ENCODE measurements at regions not wholly inside any gene's neighbourhood (a gene's known extent, or its start where the extent isn't known, plus 50 kb on each side); places are given as distances from the start of the nearest gene placed in this dataset.
A peak's percentile ranks its signal among the peaks of the same experiment; 100 is the strongest.
"Not testable (repeated sequence)": the region's sequence is repeated elsewhere in the genome, so short reads cannot be mapped to it uniquely, and the experiment has no call there.

DNA sequence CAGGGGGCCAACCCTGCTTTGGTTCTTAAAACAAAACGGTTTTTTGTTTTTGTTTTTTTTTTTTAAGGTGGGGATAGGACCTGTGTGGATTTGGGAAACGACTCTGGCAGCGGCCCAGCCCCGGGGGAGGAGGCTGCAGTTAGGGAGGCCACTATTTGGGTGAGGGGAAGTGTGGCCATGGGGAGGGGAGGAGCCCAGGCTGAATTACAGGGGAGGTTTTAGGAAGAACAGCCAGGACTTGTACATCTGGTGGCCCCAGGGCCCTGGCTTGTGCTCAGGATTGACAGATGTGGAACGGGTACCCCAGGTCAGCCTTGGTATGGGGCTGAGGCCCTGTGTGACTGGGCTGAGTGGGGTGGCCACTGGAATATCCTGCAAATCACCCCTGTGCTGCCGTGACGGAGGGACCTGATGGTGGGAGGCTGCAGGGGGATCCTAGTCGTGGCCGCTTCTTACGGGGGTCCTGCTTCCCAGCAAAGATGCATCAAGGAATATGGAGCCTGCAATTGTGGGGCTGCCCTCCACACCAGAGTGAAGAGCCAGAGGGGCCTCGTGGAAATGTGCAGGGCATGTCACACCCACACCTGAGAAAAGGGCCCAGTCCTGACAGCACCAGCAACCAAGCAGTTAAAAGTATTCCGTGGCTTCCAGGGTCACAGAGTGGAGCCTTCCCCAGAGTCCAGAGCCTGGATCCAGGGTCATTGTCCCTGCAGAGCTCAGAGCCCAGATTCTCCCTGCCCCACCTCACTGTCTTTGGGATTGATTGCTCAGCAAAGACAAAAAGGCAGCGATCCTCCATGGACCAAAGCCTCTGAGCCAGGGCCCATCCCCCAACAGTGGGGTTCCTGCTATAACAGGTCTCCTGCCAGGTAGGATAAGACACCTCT lies 55.2 kb upstream of the WNT7B start:
- no peak overlapping the region for H4K91ac ChIP-seq (ENCODE audit: low read length)
- H3K4ac ChIP-seq (ENCODE audit: low read depth in 1 of 2, low read length in 2 of 2): no peak overlapping the region
- no peak overlapping the region for H2BK120ac ChIP-seq (ENCODE audit: low read depth, low read length)
- no peak overlapping the region for H3K4me2 ChIP-seq (ENCODE audit: low read length, poor library complexity, severe bottlenecking)
- no peaks in the 10 kb centered on the region for H3K27me3 ChIP-seq (ENCODE audit: control insufficient read depth in 1 of 2, insufficient read depth in 1 of 2, low read length in 2 of 2)
- no peak overlapping the region for H3K18ac ChIP-seq (ENCODE audit: low read depth in 1 of 2, low read length in 2 of 2)
- peaks cover 19% of the 10 kb centered on the region for H3K4me1 ChIP-seq (ENCODE audit: control insufficient read depth, insufficient read depth, low read depth, low read length)
- H3K4me3 ChIP-seq (ENCODE audit: insufficient read depth in 1 of 2, low read depth in 1 of 2, low read length in 2 of 2): no peak overlapping the region
- 76% methylated on average over 13 of the region's 13 CpGs for WGBS
- H2AK5ac ChIP-seq (ENCODE audit: low read length, severe bottlenecking): no peak overlapping the region
- H3K9me3 ChIP-seq (ENCODE audit: control insufficient read depth, low read length): no peaks in the 10 kb centered on the region
- H2BK5ac ChIP-seq (ENCODE audit: low read depth, low read length, poor library complexity, severe bottlenecking): no peak overlapping the region
- DNase-seq: no peak
- no peak overlapping the region for H3K23ac ChIP-seq (ENCODE audit: low read length in 2 of 2)
- H3K27ac ChIP-seq (ENCODE audit: low read length, poor library complexity, severe bottlenecking): no peak overlapping the region
- peak overlapping the region; percentile 62 for H3K9ac ChIP-seq (ENCODE audit: low read length)
- H3K36me3 ChIP-seq (ENCODE audit: control insufficient read depth in 1 of 2, insufficient read depth in 2 of 2, low read depth in 1 of 2, low read length in 2 of 2): no peaks in the 10 kb centered on the region
- H2AFZ ChIP-seq (ENCODE audit: low read depth, low read length): no peak overlapping the region
- peaks cover 8% of the 10 kb centered on the region for H3K79me1 ChIP-seq (replicated peaks; ENCODE audit: low read length, poor library complexity, severe bottlenecking)
- no peak overlapping the region for H2BK15ac ChIP-seq (ENCODE audit: low read depth, poor library complexity, severe bottlenecking)
- H2BK12ac ChIP-seq (ENCODE audit: low read length in 2 of 2): peak overlapping the region in 1 of 2 experiments; percentile 45
- H3K14ac ChIP-seq (ENCODE audit: low read length in 2 of 2): no peak overlapping the region
- no peak overlapping the region for H4K8ac ChIP-seq (ENCODE audit: low read length)

- Histone ChIP-seq H2BK5ac (ENCODE audit: low read depth, low read length, poor library complexity, severe bottlenecking) (no peak overlapping the region), H2BK12ac (ENCODE audit: low read length in 2 of 2) (no peak overlapping the region), H3K27me3 (ENCODE audit: control insufficient read depth in 1 of 2, insufficient read depth in 1 of 2, low read length in 2 of 2) (no peaks in the 10 kb centered on the region), H3K27ac (ENCODE audit: low read length, poor library complexity, severe bottlenecking) (no peak overlapping the region), H3K9ac (ENCODE audit: low read length) (peak overlapping the region; percentile 62), H3K23ac (ENCODE audit: low read length in 2 of 2) (no peak overlapping the region), H2BK120ac (ENCODE audit: low read depth, low read length) (no peak overlapping the region), H2AFZ (ENCODE audit: low read depth, low read length) (no peak overlapping the region), H3K18ac (ENCODE audit: low read depth in 1 of 2, low read length in 2 of 2) (no peak overlapping the region), H4K8ac (ENCODE audit: low read length) (no peak overlapping the region), H2AK5ac (ENCODE audit: low read length, severe bottlenecking) (no peak overlapping the region), H3K4me1 (ENCODE audit: control insufficient read depth, insufficient read depth, low read depth, low read length) (peaks cover 14% of the 10 kb centered on the region), H3K4ac (ENCODE audit: low read depth in 1 of 2, low read length in 2 of 2) (no peak overlapping the region), H3K9me3 (ENCODE audit: control insufficient read depth, low read length) (no peaks in the 10 kb centered on the region), H3K4me3 (ENCODE audit: insufficient read depth in 1 of 2, low read depth in 1 of 2, low read length in 2 of 2) (no peak overlapping the region), H3K4me2 (ENCODE audit: low read length, poor library complexity, severe bottlenecking) (no peak overlapping the region), H3K14ac (ENCODE audit: low read length in 2 of 2) (no peak overlapping the region), H3K79me1 (replicated peaks; ENCODE audit: low read length, poor library complexity, severe bottlenecking) (peaks cover 8% of the 10 kb centered on the region), H3K36me3 (ENCODE audit: control insufficient read depth in 1 of 2, insufficient read depth in 2 of 2, low read depth in 1 of 2, low read length in 2 of 2) (no peaks in the 10 kb centered on the region), H2BK15ac (ENCODE audit: low read depth, poor library complexity, severe bottlenecking) (no peak overlapping the region), H4K91ac (ENCODE audit: low read length) (no peak overlapping the region)
- DNase-seq: peak; percentile 43
- 96% methylated on average over 10 of the region's 11 CpGs for WGBS
These were observed 56.6 kb upstream of the WNT7B start for GRCh38 chr22:46033256-46034200.

- not testable (repeated sequence) for H3K4me2 ChIP-seq (ENCODE audit: low read length, poor library complexity, severe bottlenecking); H3K27me3 ChIP-seq (ENCODE audit: control insufficient read depth in 1 of 2, insufficient read depth in 1 of 2, low read length in 2 of 2); H2AFZ ChIP-seq (ENCODE audit: low read depth, low read length); H2BK12ac ChIP-seq (ENCODE audit: low read length in 2 of 2); H3K4ac ChIP-seq (ENCODE audit: low read depth in 1 of 2, low read length in 2 of 2); H2BK15ac ChIP-seq (ENCODE audit: low read depth, poor library complexity, severe bottlenecking); H3K79me1 ChIP-seq (replicated peaks; ENCODE audit: low read length, poor library complexity, severe bottlenecking); H2BK5ac ChIP-seq (ENCODE audit: low read depth, low read length, poor library complexity, severe bottlenecking); H4K91ac ChIP-seq (ENCODE audit: low read length); H3K4me3 ChIP-seq (ENCODE audit: insufficient read depth in 1 of 2, low read depth in 1 of 2, low read length in 2 of 2); H3K14ac ChIP-seq (ENCODE audit: low read length in 2 of 2); H3K9me3 ChIP-seq (ENCODE audit: control insufficient read depth, low read length); DNase-seq; H3K23ac ChIP-seq (ENCODE audit: low read length in 2 of 2); H3K27ac ChIP-seq (ENCODE audit: low read length, poor library complexity, severe bottlenecking); H3K18ac ChIP-seq (ENCODE audit: low read depth in 1 of 2, low read length in 2 of 2); H3K36me3 ChIP-seq (ENCODE audit: control insufficient read depth in 1 of 2, insufficient read depth in 2 of 2, low read depth in 1 of 2, low read length in 2 of 2); H2BK120ac ChIP-seq (ENCODE audit: low read depth, low read length); H2AK5ac ChIP-seq (ENCODE audit: low read length, severe bottlenecking)
- peak overlapping the region; percentile 56 for H4K8ac ChIP-seq (ENCODE audit: low read length)
- H3K9ac ChIP-seq (ENCODE audit: low read length): peak overlapping the region; percentile 93
- peaks cover 14% of the 10 kb centered on the region for H3K4me1 ChIP-seq (ENCODE audit: control insufficient read depth, insufficient read depth, low read depth, low read length)
- WGBS: 93% methylated on average over 5 of the region's 5 CpGs
These were observed 57.5 kb upstream of the WNT7B start for GRCh38 chr22:46034480-46034879.

- H4K91ac ChIP-seq (ENCODE audit: low read length): no peak overlapping the region
- H2AFZ ChIP-seq (ENCODE audit: low read depth, low read length): no peak overlapping the region
- H3K18ac ChIP-seq (ENCODE audit: low read depth in 1 of 2, low read length in 2 of 2): no peak overlapping the region
- H3K79me1 ChIP-seq (replicated peaks; ENCODE audit: low read length, poor library complexity, severe bottlenecking): peaks cover 8% of the 10 kb centered on the region
- no peak overlapping the region for H2BK12ac ChIP-seq (ENCODE audit: low read length in 2 of 2)
- H3K23ac ChIP-seq (ENCODE audit: low read length in 2 of 2): no peak overlapping the region
- H3K4me2 ChIP-seq (ENCODE audit: low read length, poor library complexity, severe bottlenecking): peak overlapping the region; percentile 44
- no peak overlapping the region for H2BK15ac ChIP-seq (ENCODE audit: low read depth, poor library complexity, severe bottlenecking)
- H3K4me3 ChIP-seq (ENCODE audit: insufficient read depth in 1 of 2, low read depth in 1 of 2, low read length in 2 of 2): peak overlapping the region in 1 of 2 experiments; percentile 83
- H3K27ac ChIP-seq (ENCODE audit: low read length, poor library complexity, severe bottlenecking): peak overlapping the region; percentile 72
- H3K9me3 ChIP-seq (ENCODE audit: control insufficient read depth, low read length): no peaks in the 10 kb centered on the region
- no peak overlapping the region for H3K4ac ChIP-seq (ENCODE audit: low read depth in 1 of 2, low read length in 2 of 2)
- no peak overlapping the region for H3K14ac ChIP-seq (ENCODE audit: low read length in 2 of 2)
- no peaks in the 10 kb centered on the region for H3K36me3 ChIP-seq (ENCODE audit: control insufficient read depth in 1 of 2, insufficient read depth in 2 of 2, low read depth in 1 of 2, low read length in 2 of 2)
- H4K8ac ChIP-seq (ENCODE audit: low read length): no peak overlapping the region
- peaks cover 13% of the 10 kb centered on the region for H3K4me1 ChIP-seq (ENCODE audit: control insufficient read depth, insufficient read depth, low read depth, low read length)
- WGBS: 0% methylated on average over 12 of the region's 16 CpGs
- H2BK120ac ChIP-seq (ENCODE audit: low read depth, low read length): no peak overlapping the region
- peak overlapping the region; percentile 93 for H3K9ac ChIP-seq (ENCODE audit: low read length)
- no peak overlapping the region for H2AK5ac ChIP-seq (ENCODE audit: low read length, severe bottlenecking)
- no peak overlapping the region for H2BK5ac ChIP-seq (ENCODE audit: low read depth, low read length, poor library complexity, severe bottlenecking)
- DNase-seq: no peak
- no peaks in the 10 kb centered on the region for H3K27me3 ChIP-seq (ENCODE audit: control insufficient read depth in 1 of 2, insufficient read depth in 1 of 2, low read length in 2 of 2)
These were observed 58.4 kb upstream of the WNT7B start for GRCh38 chr22:46035380-46035741.
